Activated CD8-positive, alpha-beta memory T cell treated with anti-CD3 and anti-CD28 coated beads, Interleukin-2, amount 50 U/mL, for 1 hour (primary cell): ENCODE measurements at regions not wholly inside any gene's neighbourhood (a gene's known extent, or its start where the extent isn't known, plus 50 kb on each side); places are given as distances from the start of the nearest gene placed in this dataset.

Experiments
- DNase-seq: peaks from one replicate; pipeline ENCODE4 v3.0.0-alpha.2; 2020; ENCODE audit errors: extremely low read depth

DNA sequence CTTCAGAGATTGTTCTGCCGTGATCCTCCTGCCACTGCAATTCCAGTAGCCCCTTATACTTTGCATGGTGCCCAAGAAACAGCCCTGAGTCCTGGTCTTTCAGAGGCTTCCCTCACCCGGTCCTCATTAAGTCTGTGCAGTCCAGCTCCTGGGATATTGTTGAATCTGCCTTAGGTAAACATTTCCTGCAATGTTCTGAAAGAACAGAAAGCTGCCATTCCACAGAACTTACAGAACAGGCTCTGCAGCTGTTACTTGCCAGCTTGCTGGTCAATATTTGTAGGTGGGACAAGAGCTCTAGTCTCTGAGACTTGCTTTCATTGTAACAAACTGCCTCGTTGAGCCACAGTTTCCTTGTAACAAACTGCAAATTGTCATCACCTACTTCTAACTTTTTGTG, 115.0 kb upstream of the KIF5B start:
- DNase-seq: no peak

DNA sequence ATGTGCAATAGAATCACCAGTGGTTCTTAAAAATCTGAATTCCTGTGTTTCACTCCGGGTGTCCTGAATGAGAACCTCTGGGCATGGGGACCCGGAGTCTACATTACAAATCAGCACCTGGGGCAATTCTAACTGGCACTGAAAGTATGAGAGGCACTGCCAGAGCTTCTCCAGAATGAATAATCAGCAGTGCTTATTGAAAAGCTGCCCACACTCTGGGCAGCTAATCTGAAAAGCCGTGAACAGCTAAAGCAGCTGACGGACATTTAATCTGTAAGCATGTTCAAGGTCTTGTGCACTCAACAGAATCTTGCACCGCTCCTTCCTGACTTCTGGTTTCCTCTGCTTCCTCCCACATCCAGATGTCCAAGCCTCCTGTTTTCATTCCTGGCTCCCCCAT, 113.3 kb upstream of the KIF5B start:
- DNase-seq: no peak

DNA sequence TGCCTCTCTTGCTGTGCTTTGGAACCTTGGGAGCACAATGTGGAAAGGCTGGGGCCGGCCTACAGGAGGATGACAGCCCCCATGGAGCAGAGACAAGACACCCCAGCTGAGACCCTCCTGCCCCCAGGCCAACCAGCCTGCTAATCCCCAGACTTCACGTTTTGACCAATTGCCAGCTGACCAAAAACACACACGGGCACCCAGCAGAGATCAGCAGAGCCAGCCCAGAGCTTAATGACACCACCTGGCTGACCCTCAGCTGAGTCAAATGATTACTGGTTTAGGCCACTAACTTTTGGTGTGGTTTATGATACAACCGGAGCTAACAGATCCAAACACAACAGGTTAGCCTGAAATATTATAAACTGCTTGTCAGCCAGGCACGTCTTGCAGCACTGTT, 111.2 kb upstream of the KIF5B start:
- no peak for DNase-seq

DNA sequence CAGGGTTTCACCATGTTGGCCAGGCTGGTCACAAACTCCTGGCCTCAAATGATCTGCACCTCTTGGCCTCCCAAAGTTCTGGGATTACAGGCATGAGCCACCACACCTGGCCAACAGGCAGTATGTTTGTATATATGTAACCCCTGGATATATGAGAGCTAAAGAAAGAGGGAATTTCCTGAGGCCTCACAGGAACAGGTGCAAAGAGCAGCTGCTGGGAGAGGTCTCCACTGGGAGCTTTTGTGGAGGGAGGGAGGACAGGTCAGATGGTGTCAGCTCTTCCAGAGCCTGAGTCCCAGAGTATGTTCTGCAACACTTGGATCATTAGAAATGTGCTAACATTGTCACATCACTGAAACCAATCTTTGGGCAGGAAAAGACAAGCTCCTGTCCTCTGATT, 110.1 kb upstream of the KIF5B start:
- no peak for DNase-seq

DNA sequence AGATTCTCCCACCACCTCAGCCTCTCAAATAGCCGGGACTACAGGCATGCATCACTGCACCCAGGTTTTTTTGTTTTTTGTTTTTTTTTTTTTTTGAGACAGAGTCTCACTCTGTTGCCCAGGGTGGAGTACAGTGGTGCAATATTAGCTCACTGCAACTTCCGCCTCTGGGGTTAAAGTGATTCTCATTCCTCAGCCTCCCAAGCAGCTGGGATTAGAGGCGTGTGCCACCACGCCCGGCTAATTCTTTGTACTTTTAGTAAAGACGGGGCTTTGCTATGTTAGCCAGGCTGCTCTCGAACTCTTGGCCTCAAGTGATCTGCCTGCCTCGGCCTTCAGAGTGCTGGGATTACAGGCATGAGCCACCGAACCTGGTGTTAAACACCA, 107.5 kb upstream of the KIF5B start:
- DNase-seq: no peak

DNA sequence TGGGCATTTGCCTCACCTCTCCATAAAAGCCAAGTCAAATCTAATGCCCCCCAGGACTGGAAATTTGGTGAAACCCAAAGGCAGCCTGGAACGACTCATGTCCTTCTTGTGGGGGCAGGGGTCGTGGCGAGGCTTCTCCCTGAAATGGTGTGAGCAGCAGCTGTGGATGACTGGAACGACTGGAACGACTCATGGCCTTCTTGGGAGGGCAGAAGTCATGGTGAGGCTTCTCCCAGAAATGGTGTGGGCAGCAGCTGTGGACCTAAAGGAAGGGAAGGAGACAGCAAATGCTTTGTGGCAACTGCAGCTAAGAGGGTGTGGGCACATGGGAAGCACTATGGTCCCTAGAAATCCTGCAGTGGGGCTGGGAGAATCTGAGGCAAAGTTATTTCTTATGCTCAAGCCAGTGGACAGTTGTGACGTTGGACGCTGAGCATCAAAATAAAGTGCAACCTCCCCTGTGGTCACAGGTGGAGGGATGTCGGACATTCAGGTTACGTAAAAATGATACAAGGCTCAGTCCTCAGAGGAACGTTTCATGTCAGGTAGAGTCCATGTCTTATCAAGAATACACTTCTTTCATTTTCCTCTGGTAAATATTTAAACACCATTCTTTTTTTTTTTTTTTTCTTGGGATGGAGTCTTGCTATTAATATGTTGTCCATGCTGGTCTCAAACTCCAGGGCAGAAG, 107.0 kb upstream of the KIF5B start:
- DNase-seq: no peak

DNA sequence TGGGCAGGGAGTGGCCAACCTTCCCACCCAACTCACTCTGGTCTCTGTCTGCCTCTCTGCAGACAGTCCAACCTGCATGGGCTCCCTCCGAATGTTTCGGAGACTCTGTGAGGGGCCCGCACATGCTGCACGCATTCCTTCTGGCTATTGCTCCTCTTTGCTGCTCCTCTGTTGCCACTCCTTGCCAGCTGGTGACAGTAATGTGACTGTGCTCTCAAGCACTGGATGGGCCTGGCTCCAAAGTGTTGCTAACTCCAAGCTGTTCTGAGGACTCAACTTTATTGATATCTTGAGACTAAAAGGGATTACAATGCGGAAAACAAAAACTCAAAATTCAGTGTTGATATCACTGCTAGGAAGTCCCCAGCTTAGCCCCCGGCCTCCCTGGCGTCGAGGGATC, 105.4 kb upstream of the KIF5B start:
- no peak for DNase-seq

DNA sequence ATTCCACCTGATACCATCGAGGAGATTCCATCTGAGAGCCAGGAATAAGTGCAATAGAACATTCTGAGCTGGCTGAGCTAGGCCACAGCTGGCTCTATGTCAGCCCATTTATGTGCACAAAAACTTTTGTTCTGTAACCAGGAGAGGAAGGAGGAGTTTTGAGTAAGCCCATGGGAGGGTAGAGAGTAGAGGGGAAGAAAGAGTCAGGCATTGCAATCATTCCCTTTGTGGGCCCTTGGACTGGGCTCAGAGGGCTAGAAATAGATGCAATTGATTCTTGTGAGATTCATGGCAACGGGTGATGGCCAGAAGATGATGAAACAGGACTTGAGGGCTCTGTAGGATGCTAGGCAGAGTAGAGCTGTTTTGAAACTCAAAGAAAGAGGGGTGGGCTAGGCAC, 104.6 kb upstream of the KIF5B start:
- DNase-seq: no peak

DNA sequence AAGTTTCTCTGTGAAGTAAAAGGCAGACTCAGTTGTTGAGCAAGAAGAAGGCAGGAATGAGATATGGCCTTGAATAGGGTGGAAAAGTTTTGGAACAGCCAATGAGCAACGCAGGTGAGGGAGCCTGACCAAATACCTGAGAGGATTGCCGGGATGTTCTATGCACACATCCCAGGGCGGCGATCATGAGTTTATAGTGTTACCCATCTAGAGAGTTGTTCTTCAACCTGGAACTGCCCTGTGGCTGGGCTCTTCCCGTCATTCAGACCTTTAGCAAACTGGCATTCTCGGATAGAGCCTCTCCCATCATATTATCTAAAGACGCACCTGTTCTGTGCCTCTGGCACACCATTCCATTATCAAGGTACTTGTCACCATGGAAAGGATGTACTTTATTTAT, 103.0 kb upstream of the KIF5B start:
- DNase-seq: no peak

DNA sequence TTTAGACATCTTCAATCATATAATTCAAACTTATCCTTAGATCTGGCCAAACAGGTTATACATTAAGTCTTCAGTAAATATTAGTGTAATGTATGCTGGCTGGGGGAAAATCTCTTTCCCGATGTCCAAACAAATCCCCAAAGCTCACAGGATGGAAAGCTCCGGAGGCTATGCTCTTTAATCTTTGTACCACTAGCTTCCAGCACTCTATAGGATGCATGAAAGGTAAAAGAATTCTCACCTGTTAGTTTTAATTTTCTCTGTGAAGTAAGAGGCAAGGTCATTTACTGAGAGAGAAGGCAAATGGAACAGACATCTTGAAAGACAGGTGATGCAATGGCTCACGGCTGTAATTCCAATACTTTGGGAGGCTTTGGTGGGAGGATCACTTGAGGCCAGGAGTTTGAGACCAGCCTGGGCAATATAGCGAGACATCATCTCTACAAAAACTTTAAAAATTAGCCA, 99.8 kb upstream of the KIF5B start:
- DNase-seq: no peak

DNA sequence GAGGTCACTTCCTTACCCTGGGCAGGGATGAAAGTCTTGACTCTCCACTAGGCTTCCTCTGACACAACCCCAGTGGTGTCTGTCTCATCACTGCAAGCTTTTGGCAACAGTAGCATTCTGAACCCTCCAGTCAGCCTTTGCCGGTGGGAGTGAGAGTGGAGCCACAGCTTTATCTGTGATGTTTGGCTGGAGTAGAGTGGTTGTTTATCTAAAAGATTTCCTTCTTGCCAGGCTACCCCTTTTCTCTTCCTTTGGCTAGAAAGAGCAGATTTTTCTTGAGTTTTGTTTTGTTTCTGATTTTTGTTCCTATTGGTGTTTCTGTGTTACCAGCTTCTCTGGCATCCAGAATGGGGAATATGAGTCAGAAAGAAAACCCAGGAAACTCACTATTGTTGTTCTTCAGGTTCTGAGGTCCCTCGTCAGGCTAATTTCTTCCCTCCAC, 98.9 kb upstream of the KIF5B start:
- no peak for DNase-seq

DNA sequence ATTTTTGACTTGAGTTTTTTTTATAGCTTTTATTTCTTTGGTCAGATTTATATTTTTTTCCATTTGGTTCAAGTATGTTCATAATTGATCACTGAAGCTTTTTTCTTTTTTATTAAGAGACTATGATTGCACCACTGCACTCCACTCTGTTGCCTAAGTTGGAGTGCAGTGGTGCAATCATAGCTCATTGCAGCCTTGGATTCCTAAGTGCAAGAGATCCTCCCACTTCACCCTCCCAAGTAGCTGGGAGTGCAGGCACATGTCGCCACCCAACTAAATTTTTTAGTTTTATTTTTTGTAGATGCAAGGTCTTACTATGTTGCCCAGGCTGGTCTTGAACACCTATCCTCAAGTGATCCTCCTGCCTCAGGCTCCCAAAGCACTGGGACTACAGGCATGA, 97.7 kb upstream of the KIF5B start:
- DNase-seq: no peak

DNA sequence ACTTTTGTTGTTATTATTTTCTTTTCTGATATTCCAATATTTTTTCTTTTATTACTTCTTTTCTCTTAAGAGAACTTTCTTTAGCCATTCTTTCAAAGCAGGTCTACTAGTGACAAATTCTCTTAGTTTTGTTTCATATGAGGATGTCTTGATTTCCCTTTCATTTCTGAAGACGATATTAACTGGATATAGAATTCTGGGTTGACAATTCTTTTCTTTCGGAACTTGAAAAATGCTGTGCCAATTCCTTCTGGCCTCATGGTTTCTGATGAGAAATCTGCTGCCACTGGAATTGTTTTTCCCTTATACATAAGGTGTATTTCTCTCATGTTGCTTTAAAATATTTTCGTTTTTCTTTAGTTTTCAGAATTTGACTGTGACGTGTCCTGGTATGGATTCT, 97.0 kb upstream of the KIF5B start:
- DNase-seq: no peak

DNA sequence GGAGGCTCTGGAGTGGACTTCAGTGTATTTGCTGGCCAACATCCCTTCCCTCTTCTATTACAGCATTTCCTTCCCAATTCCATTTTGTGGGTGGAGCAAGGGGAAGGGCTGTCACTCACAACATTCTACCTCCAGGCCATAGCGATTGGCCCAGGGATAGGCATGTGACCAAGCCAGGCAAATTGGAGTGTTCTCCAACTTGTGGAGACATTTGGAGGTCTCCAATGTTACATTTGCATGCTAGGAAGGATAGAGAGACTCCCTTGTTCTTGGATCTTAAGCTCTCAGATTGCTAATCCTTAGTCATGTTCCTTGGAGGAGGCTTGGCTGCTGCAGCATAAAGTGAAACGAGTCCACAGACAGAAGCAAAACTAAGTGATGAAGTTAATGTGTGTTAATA, 95.6 kb upstream of the KIF5B start:
- no peak for DNase-seq

DNA sequence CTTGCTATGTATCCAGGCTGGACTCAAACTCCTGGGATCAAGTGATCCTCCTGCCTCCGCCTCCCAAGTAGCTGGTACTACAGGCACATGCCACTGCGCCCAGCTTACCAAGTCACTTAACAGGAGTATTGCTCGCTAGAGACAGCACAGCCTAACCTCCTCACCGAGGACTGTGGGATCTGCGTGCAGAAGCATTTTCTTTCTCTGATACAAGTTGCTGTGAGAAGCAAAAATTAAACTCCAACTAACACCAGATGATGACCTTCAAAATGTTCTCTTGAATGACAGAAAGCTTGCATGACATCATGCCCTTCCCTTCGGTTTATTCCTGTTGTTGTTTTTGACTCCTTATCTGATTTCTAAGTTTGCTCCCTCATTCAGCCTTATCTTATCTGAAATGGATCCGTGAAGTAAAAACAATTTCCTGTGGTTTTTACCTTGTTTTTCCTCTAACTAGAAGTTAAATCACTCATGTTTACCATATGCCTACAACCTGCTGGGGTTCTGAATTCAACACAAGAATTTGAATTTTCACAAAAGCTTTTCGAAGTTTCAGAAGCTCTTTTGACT, 94.4 kb upstream of the KIF5B start:
- DNase-seq: no peak

DNA sequence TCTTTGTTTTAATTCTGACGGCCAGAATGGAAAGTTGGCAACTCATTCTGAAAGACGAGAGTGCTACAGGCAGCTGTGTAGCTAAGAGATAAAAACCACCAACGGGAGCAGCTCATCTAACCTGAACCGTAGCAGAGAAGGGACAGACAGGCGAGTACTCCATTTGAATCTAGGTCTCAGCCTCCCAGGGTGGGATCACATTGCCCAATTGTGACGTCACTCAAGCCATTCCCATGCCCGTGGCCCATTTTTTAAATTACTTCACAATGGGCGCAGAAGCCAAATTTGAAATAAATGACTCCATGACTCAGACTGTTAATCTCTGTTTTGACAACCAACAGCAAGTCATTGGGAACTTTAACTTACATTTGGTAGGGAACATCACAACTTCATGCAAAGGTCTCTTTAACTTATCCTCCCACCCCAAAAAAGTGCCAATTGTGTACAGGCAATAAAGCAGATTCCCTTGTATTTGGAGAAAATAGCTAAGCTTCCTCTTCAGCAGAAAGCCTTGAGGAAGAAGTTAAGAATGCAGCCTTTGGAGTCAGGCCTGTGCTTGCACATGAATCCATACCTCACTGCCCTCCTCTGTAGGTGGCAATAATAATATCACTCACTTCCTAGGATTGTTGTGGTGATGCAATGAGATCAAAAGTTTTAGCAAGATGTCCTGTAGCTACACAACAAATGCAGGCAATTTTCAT, 93.2 kb upstream of the KIF5B start:
- no peak for DNase-seq

DNA sequence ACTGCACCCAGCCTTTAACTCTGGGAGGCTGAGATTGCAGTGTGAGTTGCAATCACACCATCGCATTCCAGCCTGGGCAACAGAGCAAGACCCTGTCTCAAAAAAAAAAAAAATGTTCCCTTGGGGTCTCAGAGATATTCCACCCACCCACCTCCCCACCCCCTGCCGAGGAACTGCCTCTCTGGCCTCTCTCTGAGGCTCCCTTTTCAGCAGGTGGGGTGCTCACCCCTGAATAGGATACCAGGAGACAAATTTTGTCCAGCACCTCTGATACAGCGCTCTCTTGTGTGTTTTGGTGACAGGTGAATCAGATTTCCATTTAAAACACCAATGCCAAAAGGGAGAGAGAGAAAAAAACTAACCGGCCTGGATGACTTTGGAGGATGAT, 92.6 kb upstream of the KIF5B start:
- no peak for DNase-seq

DNA sequence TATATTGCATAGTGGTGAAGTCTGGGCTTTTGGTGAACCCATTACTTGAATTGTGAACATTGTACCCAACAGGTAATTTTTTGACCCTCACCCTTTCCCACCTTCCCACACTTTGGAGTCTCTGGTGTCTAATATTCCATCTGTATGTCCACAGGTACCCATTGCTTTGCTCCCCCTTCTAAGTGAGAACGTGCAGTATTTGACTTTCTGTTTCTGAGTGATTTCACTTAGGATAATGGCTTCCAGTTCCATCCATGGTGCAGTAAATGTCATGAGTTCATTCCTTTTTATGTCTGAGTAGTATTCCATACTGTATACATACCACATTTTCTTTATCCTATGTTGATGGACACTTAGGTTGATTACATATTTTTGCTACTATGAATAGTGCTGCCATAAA, 91.5 kb upstream of the KIF5B start:
- no peak for DNase-seq

DNA sequence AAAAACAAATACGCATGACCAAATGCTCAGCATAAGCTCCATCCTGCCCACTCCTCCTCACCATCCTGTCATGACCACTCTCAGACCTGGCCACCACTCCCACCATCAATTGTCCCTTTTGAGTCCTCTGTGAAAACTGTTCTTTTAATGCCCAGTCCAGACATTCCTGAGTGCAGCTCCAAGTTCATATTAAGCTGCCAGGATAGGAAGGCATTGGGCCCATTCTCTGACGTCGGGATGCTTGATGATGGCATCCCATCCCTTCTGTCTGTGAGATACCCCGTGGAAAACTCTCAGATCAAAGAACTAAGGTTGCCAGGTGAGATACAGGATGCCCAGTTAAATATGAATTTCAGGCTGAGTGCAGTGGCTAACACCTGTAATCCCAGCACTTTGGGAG, 89.9 kb upstream of the KIF5B start:
- DNase-seq: no peak

DNA sequence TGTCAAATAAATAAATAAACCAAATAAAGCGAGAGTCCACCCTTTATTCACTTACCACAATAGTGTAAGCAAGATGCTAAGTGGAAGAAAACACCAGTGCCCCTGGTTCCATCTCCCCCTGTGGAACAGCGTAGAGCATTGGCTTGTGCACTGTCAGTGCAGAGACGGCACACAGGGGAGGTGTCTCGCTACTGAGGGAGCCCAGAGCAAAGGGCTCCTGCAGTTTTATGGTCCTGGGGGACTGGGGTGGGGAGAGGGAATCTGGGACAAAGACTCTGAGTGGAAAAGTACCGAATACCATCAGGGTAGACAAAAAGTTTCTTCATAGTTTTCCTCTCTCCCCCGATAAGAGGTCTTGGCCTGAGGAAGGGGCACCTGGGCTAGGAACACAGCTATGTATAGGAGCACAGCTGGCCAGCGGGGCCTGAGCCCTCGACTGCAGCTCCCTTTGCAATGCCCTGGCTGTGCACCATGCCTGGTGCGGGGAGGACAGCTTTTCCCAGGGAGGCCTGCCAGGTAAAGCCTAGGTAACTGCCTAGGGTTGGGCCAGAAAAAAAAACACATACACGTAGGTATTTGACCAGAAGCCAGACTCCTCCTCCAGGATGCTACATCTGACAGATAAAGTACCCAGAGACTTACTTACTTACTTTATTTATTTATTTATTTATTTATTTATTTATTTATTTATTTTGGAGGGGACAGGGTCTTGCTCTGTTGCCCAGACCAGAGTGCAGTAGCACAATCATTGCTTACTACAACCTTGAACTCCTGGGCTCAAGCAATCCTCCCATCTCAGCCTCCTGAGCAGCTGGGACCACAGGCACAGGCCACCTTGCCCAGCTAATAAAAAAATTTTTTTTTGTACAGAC, 88.8 kb upstream of the KIF5B start:
- DNase-seq: no peak

DNA sequence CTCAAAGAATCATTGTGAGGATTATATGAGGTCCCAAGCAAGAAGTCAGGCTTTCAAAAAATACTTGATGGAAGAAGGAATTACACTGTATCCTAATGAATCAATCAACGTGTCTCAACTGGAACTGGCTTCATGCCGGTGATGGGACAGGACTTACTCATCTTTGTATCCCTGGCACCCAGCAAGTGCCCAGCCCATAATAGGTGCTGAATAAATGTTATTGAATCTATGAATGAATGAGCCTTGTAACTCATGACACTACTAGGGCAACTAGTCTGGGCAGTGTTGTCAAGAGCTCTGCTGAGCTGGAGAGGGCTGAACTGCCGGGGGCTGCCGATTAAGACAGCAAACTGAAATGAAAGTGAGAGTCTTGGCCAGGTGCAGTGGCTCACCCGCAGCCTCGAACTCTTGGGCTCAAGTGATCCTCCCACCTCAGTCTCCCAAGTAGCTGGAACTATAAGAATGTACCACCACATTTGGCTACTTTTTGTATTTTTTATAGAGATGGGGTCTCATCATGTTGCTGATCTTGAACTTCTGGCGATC, 87.2 kb upstream of the KIF5B start:
- no peak for DNase-seq

DNA sequence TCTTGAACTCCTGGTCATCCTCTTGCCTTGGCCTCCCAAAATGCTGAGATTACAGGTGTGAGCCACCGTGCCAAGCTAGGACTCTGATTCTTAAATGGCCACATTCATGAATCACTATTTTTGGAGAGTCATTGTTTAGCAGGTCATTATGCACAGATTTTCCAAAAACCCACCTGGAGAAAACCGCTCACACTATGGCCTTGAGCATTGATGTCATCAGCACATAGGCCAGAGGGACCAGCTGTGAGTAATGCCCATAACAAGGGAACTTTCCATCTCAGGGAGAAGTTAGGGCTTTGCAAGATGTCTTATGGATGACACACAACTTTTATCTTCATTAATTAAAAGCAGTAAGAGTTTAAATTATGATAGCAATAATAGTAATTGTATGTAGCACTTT, 86.4 kb upstream of the KIF5B start:
- DNase-seq: no peak
